NCI-H345 (cell line): ENCODE measurements at regions not wholly inside any gene's neighbourhood (a gene's known extent, or its start where the extent isn't known, plus 50 kb on each side); places are given as distances from the start of the nearest gene placed in this dataset.
"Not testable (repeated sequence)": the region's sequence is repeated elsewhere in the genome, so short reads cannot be mapped to it uniquely, and the experiment has no call there.

Source experiments
- DNase-seq: peaks from one replicate; lab custom pipeline; 2025; lab: John Stamatoyannopoulos, UW

- peak; percentile 60 for DNase-seq
These were observed 51.2 kb upstream of the SEC16B start for GRCh38 chr1:178020968-178021640.

DNA sequence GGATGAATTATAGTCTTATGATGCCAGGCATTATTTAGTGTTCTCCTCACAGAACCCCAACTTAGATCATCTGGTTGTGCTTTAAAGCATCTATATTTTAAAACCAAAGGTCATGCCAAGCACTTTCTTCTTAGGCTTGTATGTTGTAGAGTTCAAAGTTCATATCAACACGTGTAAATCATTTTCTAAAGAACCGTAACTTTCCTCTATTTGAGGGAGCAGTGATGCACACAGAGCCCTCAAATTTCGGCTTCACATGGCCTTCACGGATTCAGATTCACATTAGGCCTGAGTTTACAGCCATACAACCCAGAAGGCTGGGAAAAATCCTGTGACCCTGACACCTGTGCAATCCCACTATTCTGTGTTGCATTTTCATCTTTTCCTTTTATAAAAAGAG lies 52.1 kb upstream of the SEC16B start:
- DNase-seq, result no peak

GRCh38 chr1:178023181-178023618 lies 53.3 kb upstream of the SEC16B start:
- DNase-seq, result no peak

- DNase-seq, result no peak
These were observed 54.6 kb upstream of the SEC16B start for GRCh38 chr1:178024504-178024903.

DNA sequence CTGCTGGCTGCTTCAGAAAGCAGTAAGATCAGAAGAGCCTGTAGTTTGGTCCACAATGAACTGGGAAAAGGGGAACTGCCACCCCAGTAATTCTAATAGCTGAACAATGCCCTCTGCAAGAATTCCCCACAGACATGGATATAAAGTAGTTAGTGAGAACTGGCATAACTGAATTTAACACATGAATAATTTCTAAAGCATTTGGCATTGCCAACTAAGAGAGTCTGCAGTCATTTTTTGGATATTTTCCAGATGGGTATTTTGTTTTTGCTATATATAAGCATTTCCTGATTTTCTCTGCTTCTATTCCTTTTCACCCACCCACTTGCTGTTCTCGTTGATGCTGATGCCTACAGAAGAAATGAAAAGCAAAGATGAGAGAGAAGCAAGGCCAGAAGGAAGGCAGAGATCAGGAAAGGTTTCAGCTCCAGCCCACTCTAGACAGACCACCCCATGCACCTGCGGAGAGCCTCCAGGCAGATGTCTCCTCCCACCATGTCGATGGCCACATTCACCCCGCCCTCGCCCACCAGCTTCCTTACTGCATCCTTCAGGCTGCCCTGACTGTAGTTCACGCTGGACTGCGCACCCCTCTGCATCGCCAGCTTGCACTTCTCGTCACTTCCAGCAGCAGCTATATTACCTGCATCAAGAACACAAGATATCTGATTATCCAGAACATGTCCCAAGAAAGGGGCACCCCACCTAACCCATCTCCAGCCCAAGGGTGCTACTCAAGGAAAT lies 55.9 kb upstream of the SEC16B start:
- no peak for DNase-seq

GRCh38 chr1:178028841-178029481 lies 59.1 kb upstream of the SEC16B start:
- no peak for DNase-seq

- no peak for DNase-seq
These were observed 60.6 kb upstream of the SEC16B start for GRCh38 chr1:178030467-178030866.

DNA sequence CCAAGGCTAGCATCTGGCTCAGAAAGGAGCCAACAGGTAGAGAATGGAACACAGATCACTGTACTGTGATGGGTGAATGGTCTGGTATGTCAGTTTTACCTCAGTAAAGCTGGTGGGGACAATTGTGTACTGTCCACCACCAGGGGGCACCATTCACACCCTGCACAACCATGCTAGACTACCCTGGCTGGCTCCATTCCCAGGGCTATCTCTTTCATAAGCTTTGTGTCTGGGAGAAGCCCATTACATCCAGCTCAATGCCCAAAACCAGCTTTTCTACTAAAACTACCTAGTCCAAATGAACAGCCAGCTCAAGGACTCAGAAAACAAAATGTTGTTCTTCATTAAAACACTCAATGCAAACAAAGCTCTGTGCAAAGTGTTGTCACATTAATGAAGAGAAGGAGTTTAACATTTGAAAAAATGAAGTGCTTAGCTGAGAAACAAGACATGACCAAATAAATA lies 62.0 kb upstream of the RASAL2 start:
- DNase-seq, result peak; percentile 78

GRCh38 chr1:178033019-178033418 lies 60.9 kb upstream of the RASAL2 start:
- no peak for DNase-seq

DNA sequence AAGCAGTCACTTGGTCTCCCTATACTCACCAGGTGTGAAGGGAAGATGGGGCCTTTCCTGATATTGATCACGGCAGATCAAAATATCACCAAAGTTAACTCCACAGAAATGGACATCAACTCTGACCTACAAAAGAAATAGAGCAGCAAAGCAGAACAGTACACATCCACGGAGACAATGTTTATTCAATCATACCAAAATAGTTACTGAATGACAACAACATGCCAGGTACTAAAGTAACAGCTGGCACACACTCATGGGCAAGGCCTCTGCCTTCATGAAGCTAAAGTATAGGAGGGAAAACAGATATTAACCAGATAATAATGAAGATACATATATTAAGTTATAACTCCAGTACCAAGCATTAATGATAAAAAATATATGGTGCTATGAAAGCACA lies 59.2 kb upstream of the RASAL2 start:
- DNase-seq, result no peak

DNA sequence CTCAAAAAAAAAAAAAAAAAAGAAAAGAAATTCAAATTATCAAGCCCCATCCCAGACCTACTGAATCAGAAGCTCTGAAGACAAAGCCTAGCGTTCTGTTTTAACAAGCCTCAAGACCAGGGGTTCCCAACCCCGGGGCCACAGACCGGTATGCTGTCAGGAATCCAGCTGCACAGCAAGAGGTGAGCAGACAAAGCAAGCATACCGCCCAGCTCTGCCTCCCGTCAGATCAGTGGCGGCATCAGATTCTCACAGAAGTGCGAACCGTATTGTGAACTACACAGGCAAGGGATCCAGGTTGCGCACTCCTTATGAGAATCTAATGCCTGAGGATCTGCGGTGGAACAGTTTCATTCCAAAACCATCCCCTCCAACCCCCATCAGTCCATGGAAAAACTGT lies 57.8 kb upstream of the RASAL2 start:
- no peak for DNase-seq

DNA sequence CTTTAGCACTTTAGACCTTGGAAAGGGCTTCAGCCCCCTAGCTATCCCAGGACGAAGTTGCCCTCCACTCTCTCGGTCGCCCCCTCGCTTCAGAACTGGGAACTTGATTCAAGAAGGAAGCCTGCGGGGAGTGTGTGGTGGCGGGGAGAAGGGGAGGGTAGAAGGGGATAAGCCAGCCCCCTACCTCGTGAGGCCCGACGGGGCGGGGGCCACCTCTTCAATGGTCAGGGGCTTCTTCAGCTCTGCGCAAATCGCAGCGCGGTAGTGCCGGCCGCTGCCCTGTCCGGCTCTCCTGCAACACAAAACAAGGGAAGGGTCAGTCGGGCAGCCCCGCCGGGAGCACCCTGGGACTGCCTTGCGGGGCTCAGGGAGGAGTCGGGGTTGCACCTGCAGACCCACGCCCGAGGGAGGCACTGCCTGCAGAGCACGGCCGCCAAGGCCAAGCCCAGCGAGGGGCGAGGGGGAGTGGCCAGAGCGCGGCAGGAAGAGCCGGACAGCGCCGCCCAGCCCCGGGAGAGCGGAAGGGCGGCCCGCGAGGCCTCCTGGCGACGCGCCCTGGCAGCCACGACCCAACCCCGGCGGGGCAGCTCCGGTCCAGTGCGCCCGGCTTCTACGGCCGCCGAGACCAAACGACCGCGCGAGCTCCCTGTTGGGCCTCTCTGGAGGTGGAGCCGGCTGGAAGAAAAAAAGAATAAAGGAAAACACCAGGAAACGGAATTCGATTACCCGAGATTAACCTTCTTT lies 56.2 kb upstream of the RASAL2 start:
- DNase-seq, result no peak

DNA sequence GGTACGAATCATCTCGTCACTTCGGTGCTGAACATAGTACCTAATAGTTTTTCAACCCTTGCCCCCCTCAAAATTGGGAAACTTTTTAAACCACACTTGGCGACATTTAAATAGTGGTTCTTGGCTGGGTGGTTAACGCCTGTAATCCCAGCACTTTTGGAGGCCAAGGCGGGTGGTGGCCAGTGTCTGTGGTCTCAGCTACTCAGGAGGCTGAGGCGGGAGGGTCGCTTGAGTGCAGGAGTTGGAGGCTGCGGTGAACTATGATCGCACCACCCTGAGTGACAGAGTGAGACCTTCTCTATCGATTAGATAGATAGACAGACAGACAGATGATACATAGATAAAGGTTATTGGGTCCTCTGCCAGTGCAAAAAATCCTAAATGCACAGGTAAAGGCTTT lies 55.5 kb upstream of the RASAL2 start:
- no peak for DNase-seq

DNA sequence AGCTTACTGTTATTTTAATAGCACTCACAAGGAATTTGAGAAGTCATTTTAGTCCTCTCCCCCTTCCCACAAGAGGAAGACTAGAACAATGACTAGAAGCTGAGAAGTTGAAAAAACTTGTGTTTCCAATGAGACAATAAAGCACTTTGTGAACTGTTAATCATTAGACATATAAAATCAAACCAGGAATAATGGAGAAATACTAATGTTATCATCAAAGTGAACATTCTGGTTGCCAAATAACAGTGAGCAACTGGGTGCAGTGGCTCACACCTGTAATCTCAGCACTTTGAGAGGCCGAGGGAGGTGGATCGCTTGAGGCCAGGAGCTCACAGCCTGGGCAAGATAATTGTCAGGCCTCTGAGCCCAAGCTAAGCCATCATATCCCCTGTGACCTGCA lies 54.0 kb upstream of the RASAL2 start:
- DNase-seq, result no peak

- DNase-seq, result not testable (repeated sequence)
These were observed 50.0 kb upstream of the RASAL2 start for GRCh38 chr1:178043940-178044339.
